Myocyte (in vitro differentiated cells): ENCODE measurements at regions not wholly inside any gene's neighbourhood (a gene's known extent, or its start where the extent isn't known, plus 50 kb on each side); places are given as distances from the start of the nearest gene placed in this dataset.

Experiments used
- DNase-seq: peaks from one replicate; pipeline ENCODE4 v3.0.0-alpha.2; 2012; ENCODE audit warnings: low read depth

DNA sequence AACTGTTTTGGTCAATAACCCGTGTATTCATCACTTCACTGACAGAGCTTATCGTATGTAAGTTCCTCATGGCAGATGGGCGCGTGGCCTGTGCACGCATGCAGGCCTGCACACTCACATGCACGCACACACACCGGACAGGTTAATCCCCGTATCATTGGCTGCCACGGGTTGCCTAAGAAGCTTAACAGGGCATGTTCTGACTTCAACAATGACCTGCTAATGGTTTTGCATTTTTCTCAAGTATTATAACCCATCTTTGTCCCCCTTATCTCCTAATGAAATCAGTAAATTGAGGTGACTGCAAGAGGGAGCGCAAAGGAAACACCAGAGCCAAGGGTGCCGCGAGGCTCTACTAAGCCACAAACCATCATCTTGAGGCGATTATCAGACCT, 399.0 kb upstream of the ID2 start:
- DNase-seq: no peak

DNA sequence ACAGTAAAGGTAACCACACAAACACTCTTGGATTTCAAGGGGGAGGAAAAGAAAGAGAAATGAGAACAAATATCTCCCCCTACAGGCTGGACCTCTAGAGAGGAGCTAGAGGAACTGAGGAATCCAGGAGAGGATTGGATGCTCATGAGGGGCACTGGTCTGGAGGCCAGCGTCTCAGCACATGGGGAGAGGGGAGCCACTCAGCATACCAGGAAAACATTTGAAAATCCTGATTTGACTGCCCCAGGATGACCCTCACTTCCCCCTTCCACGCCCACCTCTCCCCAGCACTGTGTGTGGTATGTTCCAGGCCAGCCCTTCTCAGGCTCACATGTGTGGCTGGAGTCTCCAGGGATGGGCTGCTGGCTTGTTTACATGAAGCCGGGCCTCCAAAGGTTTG, 396.8 kb upstream of the ID2 start:
- no peak for DNase-seq

DNA sequence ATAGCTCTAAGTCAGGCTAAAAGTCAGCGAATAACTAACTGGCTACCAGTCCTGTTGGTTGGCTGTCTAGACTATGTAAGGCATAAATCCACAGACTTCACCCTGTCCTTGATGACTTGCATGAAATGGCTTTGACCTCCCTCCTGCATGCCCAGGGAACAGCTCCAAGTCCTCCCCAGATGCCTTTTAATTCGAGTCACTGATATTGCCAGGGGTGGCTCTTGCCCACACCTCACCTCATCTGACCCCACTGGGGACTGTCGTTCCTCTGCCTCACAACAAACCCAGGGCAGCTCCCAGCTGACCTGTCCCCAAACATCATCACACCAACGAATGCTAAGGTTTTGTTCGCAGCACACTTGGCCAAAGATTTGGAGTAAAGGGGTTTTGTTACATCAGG, 396.0 kb upstream of the ID2 start:
- no peak for DNase-seq

DNA sequence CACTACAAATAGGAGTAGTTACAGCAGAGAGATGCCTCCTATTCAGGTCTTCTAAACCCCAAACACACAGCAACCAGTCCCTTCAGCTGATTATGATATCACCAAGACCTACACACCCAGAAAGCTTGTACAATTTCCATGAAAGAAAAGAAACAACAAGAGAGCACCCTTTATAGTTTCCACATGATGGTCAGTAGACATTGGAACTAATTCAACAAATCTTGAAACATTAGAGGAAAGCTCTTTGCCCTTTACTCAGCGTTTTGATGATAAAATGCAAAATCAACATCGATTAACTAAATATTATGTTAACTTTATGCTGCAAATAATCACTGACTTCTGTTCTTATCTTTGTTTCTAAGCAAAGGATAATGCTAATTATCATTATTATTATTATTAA, 393.6 kb upstream of the ID2 start:
- DNase-seq: no peak

DNA sequence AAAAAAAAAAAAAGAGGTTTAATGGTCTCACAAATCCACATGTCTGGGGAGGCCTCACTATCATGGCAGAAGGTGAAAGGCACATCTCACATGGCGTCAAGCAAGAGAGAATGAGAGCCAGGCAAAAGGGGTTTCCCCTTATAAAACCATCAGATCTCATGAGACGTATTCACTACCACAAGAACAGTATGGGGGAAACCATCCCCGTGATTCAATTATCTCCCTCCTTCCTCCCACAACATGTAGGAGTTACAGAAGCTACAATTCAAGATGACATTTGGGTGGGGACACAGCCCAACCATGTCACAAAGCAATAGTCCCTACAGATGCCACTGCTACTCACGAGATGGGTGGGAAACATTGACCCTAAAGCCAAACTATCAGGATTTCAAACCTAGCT, 392.7 kb upstream of the ID2 start:
- no peak for DNase-seq

DNA sequence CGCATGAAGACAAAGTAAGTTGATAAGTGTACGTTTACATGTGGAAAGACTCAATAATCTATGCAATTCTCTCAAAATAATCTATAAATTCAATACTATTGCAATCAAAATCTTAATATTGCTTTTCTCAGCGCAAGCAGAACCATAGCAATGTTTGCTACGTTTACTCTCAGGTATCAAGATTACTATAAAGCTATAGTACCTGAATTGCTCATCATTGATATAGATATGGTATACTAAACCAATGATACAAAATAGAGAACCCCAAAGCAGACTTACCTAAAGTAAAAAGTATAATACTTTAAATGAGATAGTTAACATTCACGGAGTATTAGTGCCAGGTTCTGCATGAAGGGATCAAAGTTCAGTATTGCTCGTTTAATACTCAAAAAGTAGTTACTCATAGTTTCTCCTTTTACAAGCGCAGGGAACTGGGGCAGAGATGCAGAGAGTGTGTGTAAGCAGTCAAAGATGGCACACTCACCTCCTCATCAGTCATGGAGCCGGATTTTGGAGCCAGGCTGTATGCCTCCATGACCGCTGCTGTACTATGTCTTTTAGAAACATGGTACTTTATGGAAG, 391.0 kb upstream of the ID2 start:
- no peak for DNase-seq

DNA sequence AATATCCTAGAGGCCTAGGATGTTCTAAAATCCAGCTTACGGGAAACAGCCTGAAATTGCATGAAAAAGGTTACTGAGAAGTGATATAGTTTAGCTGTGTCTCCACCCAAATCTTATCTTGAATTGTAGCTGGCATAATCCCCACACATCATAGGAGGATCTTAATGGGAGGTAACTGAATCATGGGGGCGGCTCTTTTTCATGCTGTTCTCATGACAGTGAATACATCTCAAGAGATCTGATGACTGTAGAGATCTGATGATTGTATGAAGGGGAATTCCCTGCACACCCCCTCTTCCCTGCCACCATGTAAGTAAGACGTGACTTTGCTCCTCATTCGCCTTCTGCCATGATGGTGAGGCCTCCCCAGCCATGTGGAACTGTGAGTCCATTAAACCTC, 385.6 kb upstream of the ID2 start:
- no peak for DNase-seq

DNA sequence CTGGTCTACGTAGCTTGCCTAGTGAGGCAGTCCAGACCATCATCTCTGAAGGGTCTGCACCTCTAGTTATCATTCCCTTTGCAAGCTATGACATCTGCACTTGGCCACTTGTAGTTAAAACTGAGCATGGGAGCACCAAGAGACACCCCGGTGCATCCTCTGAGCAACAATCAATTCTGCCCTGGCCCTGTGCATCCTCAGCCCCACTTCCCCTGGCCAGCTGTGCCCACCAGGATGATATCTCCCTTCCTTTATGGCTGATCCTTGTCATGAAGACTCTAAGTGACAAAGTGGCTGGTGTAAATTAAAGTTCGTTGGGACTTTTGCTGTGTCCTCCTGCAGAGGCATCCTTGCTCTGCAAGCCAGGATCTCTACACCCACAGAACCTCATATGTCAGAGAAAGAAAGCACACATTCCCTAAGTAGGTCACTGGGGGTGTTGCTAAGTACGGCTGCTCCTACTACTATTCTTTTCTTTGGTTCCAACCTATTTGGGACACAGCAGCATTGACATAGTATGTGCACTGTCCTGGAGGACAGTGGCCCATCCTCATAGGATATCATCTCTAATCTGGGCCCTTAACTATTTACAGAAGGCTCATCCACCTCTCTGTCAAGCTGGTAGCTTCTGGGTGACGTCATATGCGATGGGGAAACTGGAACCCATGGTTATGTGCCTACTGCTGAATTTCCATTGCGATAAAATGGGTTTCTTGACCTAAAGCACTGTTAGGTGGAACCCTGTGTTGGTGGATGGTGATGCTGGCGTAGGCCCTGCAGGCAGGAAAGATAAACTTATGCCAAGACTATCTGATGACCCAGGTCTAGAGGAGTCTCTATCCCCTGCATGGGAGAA, 384.3 kb upstream of the ID2 start:
- DNase-seq: no peak

DNA sequence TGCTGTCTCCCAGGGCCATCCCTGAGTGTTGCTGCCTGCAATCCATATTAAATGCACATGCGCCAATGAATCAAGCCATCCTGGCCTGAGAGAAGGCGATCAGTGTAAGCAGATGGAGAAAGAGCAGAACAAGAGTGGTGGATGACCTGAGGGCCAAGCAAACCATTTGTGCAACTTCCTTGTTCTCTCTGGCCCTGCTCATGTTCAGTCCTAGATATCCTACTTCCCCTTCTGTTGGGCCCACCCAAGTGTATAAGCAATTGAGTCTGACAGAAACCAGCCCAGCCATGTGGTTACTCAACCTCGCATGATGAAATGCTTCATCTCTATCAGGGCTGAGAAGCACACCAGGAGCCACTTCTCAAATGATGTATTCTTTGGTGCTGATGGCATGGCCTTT, 383.1 kb upstream of the ID2 start:
- no peak for DNase-seq

DNA sequence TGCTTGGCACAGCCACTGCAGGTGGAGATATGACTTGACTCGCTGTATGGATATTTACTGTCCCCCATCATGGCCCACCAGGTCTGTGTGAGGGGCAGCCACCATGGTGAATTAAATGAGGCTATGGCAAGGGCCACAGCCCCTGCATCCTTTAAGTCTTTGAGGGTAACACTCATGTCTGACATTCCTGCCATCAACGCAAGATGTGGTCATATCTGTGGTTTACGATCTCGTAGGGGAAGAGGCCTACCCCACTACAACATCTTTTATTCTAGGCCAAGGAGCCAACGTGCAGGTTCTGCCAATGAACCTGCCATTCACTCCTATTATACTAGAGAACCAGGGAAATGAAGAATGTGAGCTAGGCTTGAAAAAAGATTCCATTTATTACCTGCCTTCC, 381.6 kb upstream of the ID2 start:
- DNase-seq: no peak

DNA sequence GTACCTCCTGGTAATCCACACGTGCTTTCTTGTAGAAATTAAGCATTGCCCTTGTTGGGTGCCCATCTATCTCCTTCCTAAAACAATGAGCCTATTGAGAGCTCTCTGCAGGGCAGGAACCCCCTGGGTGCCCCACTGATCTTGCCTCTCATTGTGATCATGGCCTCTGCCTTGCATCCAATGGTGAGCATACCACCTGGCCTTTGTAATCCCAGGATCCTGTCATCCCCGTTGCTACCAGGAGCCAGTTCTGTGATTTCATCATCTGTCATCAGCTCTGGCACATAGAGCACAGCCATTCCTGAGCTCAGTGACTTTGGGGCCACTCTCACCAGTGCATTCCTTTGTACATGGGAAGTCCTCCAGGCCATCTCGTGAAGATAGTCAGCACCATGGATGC, 381.0 kb upstream of the ID2 start:
- DNase-seq: no peak

DNA sequence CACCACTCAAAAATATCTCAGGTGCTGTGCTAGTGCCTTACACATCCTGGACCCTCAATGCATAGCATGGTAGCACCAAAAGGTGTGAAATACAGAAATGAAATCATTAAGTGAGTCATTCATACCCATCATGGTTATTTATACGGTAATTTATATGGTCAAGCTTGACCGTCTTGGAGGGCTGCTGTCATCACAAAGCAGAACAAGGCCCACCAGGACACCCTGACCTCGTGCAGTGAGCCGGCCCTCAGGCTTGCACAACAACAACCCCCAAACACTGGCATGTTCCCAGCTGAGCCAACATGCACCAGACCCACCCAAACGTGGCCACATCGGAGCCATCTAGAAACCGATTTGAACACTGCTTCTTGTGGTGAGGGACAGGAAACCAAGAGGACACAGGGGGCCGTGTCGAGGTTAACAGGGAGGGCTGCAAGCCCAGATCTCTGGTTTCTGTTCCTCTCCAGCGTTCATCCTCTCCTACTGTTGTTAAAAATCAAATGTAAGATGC, 378.5 kb upstream of the ID2 start:
- peak; percentile 45 for DNase-seq

DNA sequence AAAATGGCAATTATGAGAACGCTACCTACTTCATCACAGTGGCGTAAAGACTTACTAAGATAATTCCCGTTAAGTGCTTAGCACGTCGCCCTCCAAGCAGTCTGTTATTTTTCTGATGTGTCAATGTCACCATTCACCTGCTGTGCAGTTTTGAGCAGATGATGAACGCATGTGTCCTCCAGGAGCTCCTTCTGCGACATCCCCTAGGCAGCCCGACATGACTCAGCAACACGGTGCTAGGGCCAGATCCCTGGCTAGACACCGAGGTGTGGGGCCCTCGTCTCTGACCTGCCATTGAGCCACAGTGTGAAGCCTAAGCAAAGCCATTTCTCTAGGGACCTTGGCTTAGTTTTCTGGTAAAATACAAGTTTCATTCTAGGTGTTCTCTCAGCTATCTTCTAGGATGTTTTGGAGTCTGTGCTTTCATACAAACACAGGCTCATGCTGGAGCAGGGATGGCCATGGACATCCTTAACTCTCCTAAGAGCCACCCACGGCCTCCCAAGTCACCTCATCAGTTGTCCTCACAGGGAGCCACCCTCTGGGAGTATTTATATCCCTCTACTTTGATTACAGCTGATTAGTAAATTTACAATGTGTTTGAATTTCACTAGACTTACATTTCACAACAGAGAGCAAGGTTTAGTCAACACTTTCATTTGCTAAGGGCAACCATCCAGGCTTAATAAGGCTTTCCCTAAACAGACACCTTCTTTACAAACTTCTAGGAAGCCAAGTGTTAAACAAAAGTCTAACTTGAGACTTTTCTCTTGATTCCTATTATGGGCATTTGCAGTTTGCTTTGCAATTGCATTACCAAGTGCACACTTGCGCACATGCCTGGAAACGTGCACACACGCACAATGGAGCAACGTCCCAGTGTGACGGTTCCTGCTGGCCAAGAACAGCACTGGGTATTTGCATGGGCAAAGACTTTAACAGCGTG, 376.8 kb upstream of the ID2 start:
- no peak for DNase-seq

DNA sequence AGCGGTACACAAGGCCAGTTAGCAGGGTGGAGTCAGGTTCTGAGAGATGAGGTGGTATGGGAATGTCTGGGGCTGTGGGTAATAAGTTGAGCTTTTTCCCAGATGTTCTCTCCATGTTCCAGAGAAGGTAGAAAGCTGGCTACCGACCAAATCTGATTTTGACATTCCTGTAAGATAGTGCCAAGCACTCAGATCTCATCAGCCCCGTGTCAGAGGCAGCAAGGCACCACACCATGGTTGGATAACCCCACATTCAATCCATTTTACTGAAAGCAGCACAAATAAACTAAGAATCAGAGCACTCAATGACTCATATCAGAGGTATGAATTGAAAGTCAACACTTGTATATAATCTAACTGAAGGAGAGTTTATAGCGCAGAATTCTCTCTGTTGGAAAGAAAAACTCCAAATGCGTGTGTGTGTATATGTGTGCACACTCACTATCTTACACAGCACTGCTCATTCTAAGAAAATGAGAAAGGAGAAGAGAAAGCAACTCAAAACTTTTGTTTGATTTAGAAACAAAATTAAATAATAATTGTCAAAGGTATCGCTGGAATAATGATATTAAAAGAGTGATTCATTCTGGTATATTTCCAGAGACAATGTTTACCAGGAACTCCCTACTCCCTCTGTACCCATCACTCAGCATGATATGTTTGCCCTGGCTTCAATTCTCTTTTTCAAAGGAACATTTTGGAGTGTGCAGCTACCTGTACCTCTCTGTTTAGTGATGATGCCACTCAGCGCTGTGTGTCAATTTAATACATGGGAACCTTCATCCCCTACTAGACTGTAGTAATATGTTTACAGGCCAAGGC, 375.1 kb upstream of the ID2 start:
- DNase-seq: no peak

DNA sequence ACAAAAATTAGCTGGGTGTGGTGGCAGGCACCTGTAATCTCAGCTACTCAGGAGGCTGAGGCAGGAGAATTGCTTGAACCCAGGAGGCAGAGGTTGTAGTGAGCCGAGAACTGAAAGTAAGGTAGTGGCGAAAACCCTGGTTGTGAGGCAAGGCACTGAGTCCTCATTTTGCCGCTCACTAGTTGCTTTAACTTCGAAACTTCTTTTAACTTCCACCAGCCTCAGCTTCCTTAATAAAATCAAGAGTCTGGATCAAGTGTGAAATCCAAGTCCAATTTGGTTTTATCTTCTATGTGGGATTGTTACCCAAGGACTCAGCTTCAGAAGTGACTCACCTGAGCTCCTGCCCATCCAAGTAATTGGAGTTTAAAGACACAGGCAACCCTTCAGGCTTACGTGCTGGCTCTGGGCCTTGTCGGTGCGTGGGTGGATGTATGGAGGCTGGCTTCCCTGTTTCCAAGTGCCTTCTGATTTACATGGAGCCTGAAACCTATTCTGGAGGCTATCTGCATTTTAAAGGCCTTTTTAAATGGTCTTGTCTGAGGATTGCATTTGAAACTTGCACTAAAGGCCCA, 374.2 kb upstream of the ID2 start:
- no peak for DNase-seq

DNA sequence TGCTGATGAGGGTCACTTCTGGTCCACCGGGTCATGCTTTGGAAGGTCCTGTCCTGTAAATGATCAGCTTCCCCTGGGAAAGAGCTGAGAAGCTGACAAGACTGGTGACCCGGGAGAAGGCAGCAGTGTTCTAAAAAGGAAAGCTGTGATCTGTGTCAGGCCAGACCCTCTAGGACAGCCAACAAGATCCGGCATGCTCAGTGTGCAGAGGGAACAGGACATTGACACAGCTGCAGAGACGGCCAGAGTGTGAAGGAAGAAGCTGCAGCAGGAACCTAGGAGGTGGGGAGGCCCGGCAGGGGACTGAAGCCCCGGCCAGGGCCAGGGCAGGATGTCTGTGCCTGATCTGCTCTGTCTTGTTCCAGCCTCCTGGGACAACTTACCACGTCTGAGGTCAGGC, 372.7 kb upstream of the ID2 start:
- no peak for DNase-seq

DNA sequence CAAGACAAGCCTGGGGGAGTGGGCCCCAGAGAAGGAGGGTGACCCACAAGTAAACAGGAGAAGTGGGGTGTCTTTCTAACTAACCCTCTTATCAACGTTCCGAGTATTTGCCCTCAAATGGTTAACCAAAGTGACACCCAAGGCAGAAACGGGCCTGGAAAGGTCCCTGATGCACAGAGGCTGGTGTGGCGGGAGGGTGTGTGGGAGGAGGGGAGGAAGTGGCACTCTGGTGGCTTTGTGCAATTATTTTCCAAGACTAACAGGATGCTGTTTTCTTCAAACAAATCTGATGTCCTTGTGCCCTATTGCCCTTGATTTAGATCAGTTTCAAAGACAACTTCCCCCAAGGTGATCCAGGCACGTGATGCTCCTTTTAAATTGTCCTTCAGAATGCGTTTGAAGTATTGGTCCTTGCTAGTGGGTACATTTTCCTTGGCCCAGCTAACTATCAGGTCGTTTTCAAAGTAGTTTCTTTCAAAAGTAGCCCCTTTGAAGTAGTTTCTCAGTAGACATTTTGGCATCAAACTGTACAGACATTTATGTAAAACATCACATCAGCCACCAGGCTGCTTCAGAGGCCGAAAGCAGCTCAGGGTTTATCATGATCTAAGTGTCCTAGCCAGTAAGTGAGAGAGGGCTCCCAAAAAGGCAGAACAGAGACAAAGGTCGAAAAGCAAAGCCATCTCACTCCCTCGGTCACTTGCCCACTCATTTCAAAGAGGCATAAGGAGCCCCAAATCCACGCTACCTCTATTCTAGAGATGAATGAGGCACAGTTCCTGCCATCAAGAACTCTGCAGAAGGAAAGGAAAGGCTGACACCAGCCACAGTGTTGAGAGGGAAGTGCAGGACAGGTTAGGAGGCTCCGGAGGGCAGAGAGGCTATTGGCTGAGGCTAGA, 371.1 kb upstream of the ID2 start:
- DNase-seq: no peak

DNA sequence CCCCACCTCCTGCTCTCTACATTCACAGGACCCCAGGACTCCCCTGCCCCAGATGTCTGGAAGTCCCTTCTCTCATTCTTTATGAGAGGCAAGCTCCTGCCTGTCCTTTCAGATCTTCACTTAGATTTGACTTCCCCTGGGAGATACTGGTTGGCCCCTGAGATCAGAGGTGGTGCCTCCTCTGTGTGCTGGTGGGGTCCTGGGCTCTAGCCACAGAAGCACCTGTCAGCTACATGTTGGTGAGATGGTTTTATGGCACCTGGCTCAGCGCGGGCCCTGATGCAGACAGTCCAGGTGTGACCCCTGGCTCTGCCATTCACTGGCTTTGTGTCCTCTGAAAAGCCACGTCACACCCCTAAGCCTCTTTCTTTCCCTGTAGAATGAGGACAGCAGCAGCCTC, 369.6 kb upstream of the ID2 start:
- DNase-seq: no peak
